H9 (cell line): ENCODE measurements at regions not wholly inside any gene's neighbourhood (a gene's known extent, or its start where the extent isn't known, plus 50 kb on each side); places are given as distances from the start of the nearest gene placed in this dataset.
"Not testable (repeated sequence)": the region's sequence is repeated elsewhere in the genome, so short reads cannot be mapped to it uniquely, and the experiment has no call there.

Experiments
- DNase-seq: peaks from one replicate; pipeline ENCODE4 v3.0.0-alpha.2; 2017
- H2AFZ ChIP-seq: one replicate; pipeline ENCODE4 v1.6.1; 2013; ENCODE audit warnings: mild to moderate bottlenecking, low read length, control low read depth, moderate library complexity
- H2AK5ac ChIP-seq: 2 replicates; pipeline ENCODE4 v1.6.1; 2013; ENCODE audit warnings: low read length, control low read depth, mixed read lengths; ENCODE audit not compliant: insufficient read length
- H2BK120ac ChIP-seq: one replicate; pipeline ENCODE4 v1.6.1; 2013; ENCODE audit warnings: low read depth, mild to moderate bottlenecking, low read length, control low read depth, inconsistent platforms; ENCODE audit not compliant: poor library complexity, severe bottlenecking
- H2BK12ac ChIP-seq: 2 replicates; pipeline ENCODE4 v1.6.1; 2013; ENCODE audit warnings: low read length, control low read depth, mixed read lengths, low read depth; ENCODE audit not compliant: insufficient read length
- H2BK15ac ChIP-seq: 2 replicates; pipeline ENCODE4 v1.6.1; 2013; ENCODE audit warnings: low read depth, low read length, control low read depth
- H2BK20ac ChIP-seq: one replicate; pipeline ENCODE4 v1.6.1; 2013; ENCODE audit warnings: low read depth, mild to moderate bottlenecking, low read length, control low read depth, inconsistent platforms; ENCODE audit not compliant: poor library complexity, severe bottlenecking
- H2BK5ac ChIP-seq: 2 replicates; pipeline ENCODE4 v1.6.1; 2013; ENCODE audit warnings: low read length, control low read depth, mixed read lengths; ENCODE audit not compliant: insufficient read length
- H3K14ac ChIP-seq: 2 replicates; pipeline ENCODE4 v1.6.1; 2013; ENCODE audit warnings: low read length, control low read depth; ENCODE audit not compliant: insufficient read depth
- H3K18ac ChIP-seq: 2 replicates; pipeline ENCODE4 v1.6.1; 2013; ENCODE audit warnings: low read depth, mild to moderate bottlenecking, mixed read lengths, low read length, control low read depth; ENCODE audit not compliant: insufficient read length
- H3K23ac ChIP-seq: 2 replicates; pipeline ENCODE4 v1.6.1; 2013; ENCODE audit warnings: low read length, control low read depth, mixed read lengths, low read depth; ENCODE audit not compliant: insufficient read length
- H3K23me2 ChIP-seq: 2 replicates; pipeline ENCODE4 v1.6.1; 2013; ENCODE audit warnings: low read depth, mild to moderate bottlenecking, mixed read lengths, low read length, control low read depth; ENCODE audit not compliant: insufficient read length, poor library complexity, severe bottlenecking
- H3K27ac ChIP-seq: 2 replicates; pipeline ENCODE4 v1.5.1; 2013; ENCODE audit warnings: low read length, control low read depth, mixed read lengths, low read depth; ENCODE audit not compliant: insufficient read length
- H3K27me3 ChIP-seq: 2 replicates; pipeline ENCODE4 v1.6.1; 2013; ENCODE audit warnings: low read length, control low read depth, inconsistent platforms; ENCODE audit not compliant: insufficient read depth
- H3K4ac ChIP-seq: 2 replicates; pipeline ENCODE4 v1.6.1; 2013; ENCODE audit warnings: low read depth, mild to moderate bottlenecking, control low read depth, inconsistent platforms, low read length, moderate library complexity
- H3K4me1 ChIP-seq: 2 replicates; pipeline ENCODE4 v1.6.1; 2013; ENCODE audit warnings: low read length, control low read depth, inconsistent platforms; ENCODE audit not compliant: insufficient read depth
- H3K4me2 ChIP-seq: 2 replicates; pipeline ENCODE4 v1.6.1; 2013; ENCODE audit warnings: low read length, control low read depth, mixed read lengths; ENCODE audit not compliant: insufficient read length, insufficient read depth
- H3K56ac ChIP-seq: 2 replicates; pipeline ENCODE4 v1.6.1; 2013; ENCODE audit warnings: low read depth, mild to moderate bottlenecking, mixed read lengths, low read length, control low read depth; ENCODE audit not compliant: insufficient read length
- H3K79me1 ChIP-seq: 2 replicates; pipeline ENCODE4 v1.6.1; 2013; ENCODE audit warnings: low read depth, mild to moderate bottlenecking, moderate library complexity, low read length, control low read depth, inconsistent platforms; ENCODE audit not compliant: insufficient read depth, poor library complexity, severe bottlenecking
- H3K79me2 ChIP-seq: 2 replicates; pipeline ENCODE4 v1.6.1; 2013; ENCODE audit warnings: low read length, control low read depth, inconsistent platforms; ENCODE audit not compliant: insufficient read depth
- H3K9ac ChIP-seq: 2 replicates; pipeline ENCODE4 v1.6.1; 2013; ENCODE audit warnings: low read length, control low read depth, mixed read lengths; ENCODE audit not compliant: insufficient read length; ENCODE audit errors: extremely low read depth
- H3K9me3 ChIP-seq: one replicate; pipeline ENCODE4 v1.6.1; 2013; ENCODE audit warnings: low read depth, low read length, inconsistent platforms; ENCODE audit not compliant: control insufficient read depth
- H3T11ph ChIP-seq: one replicate; pipeline ENCODE4 v1.6.1; 2013; ENCODE audit warnings: mild to moderate bottlenecking, low read length, control low read depth, inconsistent platforms
- H4K20me1 ChIP-seq: one replicate; pipeline ENCODE4 v1.6.1; 2013; ENCODE audit not compliant: control insufficient read depth, insufficient read length, insufficient read depth
- H4K5ac ChIP-seq: 2 replicates; pipeline ENCODE4 v1.6.1; 2013; ENCODE audit warnings: low read depth, mild to moderate bottlenecking, mixed read lengths, low read length, control low read depth; ENCODE audit not compliant: insufficient read length
- H4K8ac ChIP-seq: replicated peaks from 2 replicates; pipeline ENCODE4 v1.6.1; 2013; ENCODE audit warnings: low read length, control low read depth, mixed read lengths, low read depth; ENCODE audit not compliant: insufficient read length
- H4K91ac ChIP-seq: 2 replicates; pipeline ENCODE4 v1.6.1; 2013; ENCODE audit warnings: low read depth, mild to moderate bottlenecking, moderate library complexity, mixed read lengths, low read length, control low read depth; ENCODE audit not compliant: insufficient read length
- H3K27ac Mint-ChIP-seq, 3 experiments: 2 replicates in 2 of 3; 3 replicates in 1 of 3; pipeline ENCODE4 v1.8.0; 2020 to 2021; ENCODE audit warnings: mixed read lengths in 3 of 3, mild to moderate bottlenecking in 1 of 3, moderate library complexity in 1 of 3
- H3K27me3 Mint-ChIP-seq: 2 replicates; pipeline ENCODE4 v1.8.0; 2021; ENCODE audit warnings: low read depth, mild to moderate bottlenecking, moderate library complexity, mixed read lengths
- H3K36me3 Mint-ChIP-seq, 3 experiments: 2 replicates in 2 of 3; 3 replicates in 1 of 3; pipeline ENCODE4 v1.8.0; 2020 to 2021; ENCODE audit warnings: low read depth in 3 of 3, mixed read lengths in 3 of 3; ENCODE audit not compliant: insufficient read depth in 1 of 3
- H3K4me1 Mint-ChIP-seq, 2 experiments: 2 replicates each; pipeline ENCODE4 v1.8.0; 2020; ENCODE audit warnings: mixed read lengths in 2 of 2
- H3K4me3 Mint-ChIP-seq, 2 experiments: 2 replicates in 1 of 2; 3 replicates in 1 of 2; pipeline ENCODE4 v1.8.0; 2020 to 2021; ENCODE audit warnings: mild to moderate bottlenecking in 2 of 2, mixed read lengths in 2 of 2, moderate library complexity in 1 of 2
- H3K9me3 Mint-ChIP-seq, 2 experiments: 2 replicates in 1 of 2; 3 replicates in 1 of 2; pipeline ENCODE4 v1.8.0; 2020; ENCODE audit warnings: mild to moderate bottlenecking in 2 of 2, mixed read lengths in 2 of 2, moderate library complexity in 1 of 2
- WGBS: extraction: QIAGEN DNeasy Blood & Tissue Kit; methylation state at CpG from one replicate; pipeline ENCODE4 v1.1.7; 2013; ENCODE audit warnings: missing lambda C conversion rate, low lambda C conversion rate, mixed read lengths; ENCODE audit not compliant: insufficient read length; ENCODE audit errors: extremely low coverage; 5-methylcytosine and 5-hydroxymethylcytosine counted together

- not testable (repeated sequence) for H3K56ac ChIP-seq, H2BK15ac ChIP-seq, H4K20me1 ChIP-seq, H3K23ac ChIP-seq, H4K8ac ChIP-seq, H2BK12ac ChIP-seq, H3K23me2 ChIP-seq, H4K5ac ChIP-seq, H3K9me3 ChIP-seq, H2BK120ac ChIP-seq, H3K79me2 ChIP-seq, H2AK5ac ChIP-seq, H3K27ac ChIP-seq, H4K91ac ChIP-seq, H3K4me1 Mint-ChIP-seq, H3K27ac Mint-ChIP-seq, H3T11ph ChIP-seq, H3K4me2 ChIP-seq, H3K27me3 ChIP-seq, H2BK20ac ChIP-seq, H3K4me3 Mint-ChIP-seq, H3K4me1 ChIP-seq, H3K18ac ChIP-seq, H2AFZ ChIP-seq, H3K79me1 ChIP-seq, H3K27me3 Mint-ChIP-seq, H2BK5ac ChIP-seq, H3K4ac ChIP-seq, DNase-seq, H3K9ac ChIP-seq, H3K14ac ChIP-seq
- Mint-ChIP-seq H3K9me3 (peaks cover 30 to 47% of the 10 kb centered on the region in 2 experiments), H3K36me3 (peaks cover 0 to 10% (median 2%) of the 10 kb centered on the region in 3 experiments; a peak in 4 of 7 replicates)
- no CpG with 5 or more reads among the region's 7 CpGs for WGBS
Observed at GRCh38 chr7:153731504-153731903, 320.7 kb upstream of the DPP6 start.

GRCh38 chr7:153743434-153743833, 308.8 kb upstream of the DPP6 start:
- H2BK5ac ChIP-seq, H3K4me3 Mint-ChIP-seq, H3K4me1 Mint-ChIP-seq, H2AK5ac ChIP-seq, H3K27me3 ChIP-seq, H3K9me3 ChIP-seq, H3K27me3 Mint-ChIP-seq, H3K14ac ChIP-seq, H2BK12ac ChIP-seq, DNase-seq, H3K4me1 ChIP-seq, H3K4ac ChIP-seq, H2BK15ac ChIP-seq, H3K27ac ChIP-seq, H2BK120ac ChIP-seq, H3K23ac ChIP-seq, H3K56ac ChIP-seq, H3K79me1 ChIP-seq, H3K27ac Mint-ChIP-seq, H3K18ac ChIP-seq, H3K79me2 ChIP-seq, H4K91ac ChIP-seq, H2BK20ac ChIP-seq, H3K9ac ChIP-seq, H2AFZ ChIP-seq, H3K23me2 ChIP-seq, H3K4me2 ChIP-seq, H4K5ac ChIP-seq, H4K8ac ChIP-seq, H4K20me1 ChIP-seq, H3T11ph ChIP-seq: not testable (repeated sequence)
- WGBS, result no CpG with 5 or more reads among the region's 2 CpGs
- peaks cover 0 to 23% (median 2%) of the 10 kb centered on the region in 3 experiments; a peak in 3 of 7 replicates for H3K36me3 Mint-ChIP-seq
- peaks cover 43 to 57% of the 10 kb centered on the region in 2 experiments for H3K9me3 Mint-ChIP-seq
